ENCODE measurements at regions not wholly inside any gene's neighbourhood (a gene's known extent, or its start where the extent isn't known, plus 50 kb on each side); places are given as distances from the start of the nearest gene placed in this dataset.
A peak's percentile ranks its signal among the peaks of the same experiment; 100 is the strongest.

DNA sequence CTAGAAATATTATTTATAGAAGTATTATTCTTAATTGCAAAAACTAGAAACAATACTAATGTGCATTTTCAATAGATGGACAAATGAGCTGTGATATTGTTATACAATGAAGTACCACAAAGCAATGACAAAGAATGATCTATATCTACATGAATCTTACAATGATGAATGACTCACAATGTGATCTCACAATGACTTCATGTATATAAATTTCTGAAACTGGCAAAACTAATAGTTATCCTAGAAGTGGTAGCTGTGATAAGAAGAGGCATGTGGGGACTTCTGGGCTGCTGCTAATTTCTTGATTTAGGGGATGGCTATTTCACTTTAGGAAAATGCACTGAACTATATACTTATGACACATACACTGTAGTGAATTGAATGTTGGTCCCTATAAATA is 396.0 kb upstream of the ZNF608 start:
- Histone ChIP-seq H3K9ac (ENCODE audit: low read length) (no peak overlapping the region), H3K27ac (ENCODE audit: low read length) (no peak overlapping the region), H3K4me1 (ENCODE audit: insufficient read depth, low read length) (no peaks in the 10 kb centered on the region; the same call in 1 of the 2 replicates), H3K9me2 (replicated peaks; ENCODE audit: low read length) (no peaks in the 10 kb centered on the region), H3K79me2 (ENCODE audit: low read length) (no peaks in the 10 kb centered on the region), H3K9me3 (ENCODE audit: low read length) (no peaks in the 10 kb centered on the region), H2AFZ (ENCODE audit: low read length) (no peak overlapping the region), H3K36me3 (ENCODE audit: low read depth, low read length) (no peaks in the 10 kb centered on the region), H4K20me1 (ENCODE audit: low read length) (no peaks in the 10 kb centered on the region), H3K4me2 (ENCODE audit: low read length) (no peak overlapping the region), H3F3A (ENCODE audit: low read length, unreplicated experiment) (no peaks in the 10 kb centered on the region), H3K27me3 (ENCODE audit: low read length) (no peaks in the 10 kb centered on the region), H3K4me3 (ENCODE audit: low read length) (no peak overlapping the region)
- DNase-seq (peak; percentile 49), ATAC-seq (no peak; the same call in 1 of the 2 replicates)
- POLR2A ChIA-PET (ENCODE audit: unreplicated experiment): no interaction called here
- TF ChIP-seq EZH2 (IDR thresholded peaks at IDR 0.05; ENCODE audit: low read length, unreplicated experiment): no peak
- TF ChIP-seq EZH2phosphoT487 (IDR thresholded peaks at IDR 0.05; ENCODE audit: borderline replicate concordance, low read length): no peak
- TF ChIP-seq, protein P1, sequence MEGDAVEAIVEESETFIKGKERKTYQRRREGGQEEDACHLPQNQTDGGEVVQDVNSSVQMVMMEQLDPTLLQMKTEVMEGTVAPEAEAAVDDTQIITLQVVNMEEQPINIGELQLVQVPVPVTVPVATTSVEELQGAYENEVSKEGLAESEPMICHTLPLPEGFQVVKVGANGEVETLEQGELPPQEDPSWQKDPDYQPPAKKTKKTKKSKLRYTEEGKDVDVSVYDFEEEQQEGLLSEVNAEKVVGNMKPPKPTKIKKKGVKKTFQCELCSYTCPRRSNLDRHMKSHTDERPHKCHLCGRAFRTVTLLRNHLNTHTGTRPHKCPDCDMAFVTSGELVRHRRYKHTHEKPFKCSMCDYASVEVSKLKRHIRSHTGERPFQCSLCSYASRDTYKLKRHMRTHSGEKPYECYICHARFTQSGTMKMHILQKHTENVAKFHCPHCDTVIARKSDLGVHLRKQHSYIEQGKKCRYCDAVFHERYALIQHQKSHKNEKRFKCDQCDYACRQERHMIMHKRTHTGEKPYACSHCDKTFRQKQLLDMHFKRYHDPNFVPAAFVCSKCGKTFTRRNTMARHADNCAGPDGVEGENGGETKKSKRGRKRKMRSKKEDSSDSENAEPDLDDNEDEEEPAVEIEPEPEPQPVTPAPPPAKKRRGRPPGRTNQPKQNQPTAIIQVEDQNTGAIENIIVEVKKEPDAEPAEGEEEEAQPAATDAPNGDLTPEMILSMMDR (conservative IDR thresholded peaks at IDR 0.05; ENCODE audit: low read depth, low read length): no peak
- no TSS peak for BruUV-seq (replicated peaks)
- intact Hi-C loops (cut with micrococcal nuclease): no loop called here
- CTCF ChIA-PET: no interaction called here

DNA sequence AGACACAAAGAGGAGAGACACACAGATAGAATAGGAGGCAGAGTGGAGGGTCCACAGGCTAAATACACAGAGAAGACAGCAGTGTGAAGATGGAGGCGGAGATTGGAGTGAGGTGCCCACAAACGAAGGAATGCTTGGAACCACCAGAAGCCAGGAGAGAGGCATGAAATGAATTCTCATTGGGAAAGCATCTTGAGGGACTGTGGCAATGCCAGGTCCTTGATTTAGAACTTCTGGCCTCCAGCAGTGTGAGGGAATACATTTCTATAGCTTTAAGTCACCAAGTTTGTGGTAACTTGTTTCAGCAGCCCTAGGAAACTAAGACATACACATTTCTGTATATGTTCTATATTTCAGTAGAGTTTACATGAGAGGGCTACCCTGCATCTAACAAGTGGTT is 396.6 kb upstream of the ZNF608 start:
- no peaks in the 10 kb centered on the region for H4K20me1 ChIP-seq (ENCODE audit: low read length)
- DNase-seq (no peak), ATAC-seq (no peak)
- no peaks in the 10 kb centered on the region for H3K9me3 ChIP-seq (ENCODE audit: low read length)
- H3K4me2 ChIP-seq (ENCODE audit: low read length): no peak overlapping the region
- no peaks in the 10 kb centered on the region for H3F3A ChIP-seq (ENCODE audit: low read length, unreplicated experiment)
- POLR2A ChIA-PET (ENCODE audit: unreplicated experiment): no interaction called here
- H2AFZ ChIP-seq (ENCODE audit: low read length): no peak overlapping the region
- no peak overlapping the region for H3K27ac ChIP-seq (ENCODE audit: low read length)
- intact Hi-C loops (cut with micrococcal nuclease): no loop called here
- H3K9ac ChIP-seq (ENCODE audit: low read length): no peak overlapping the region
- H3K27me3 ChIP-seq (ENCODE audit: low read length): no peaks in the 10 kb centered on the region
- no TSS peak for BruUV-seq (replicated peaks)
- CTCF ChIA-PET: no interaction called here
- no peaks in the 10 kb centered on the region for H3K36me3 ChIP-seq (ENCODE audit: low read depth, low read length)
- no peaks in the 10 kb centered on the region; the same call in 1 of the 2 replicates for H3K4me1 ChIP-seq (ENCODE audit: insufficient read depth, low read length)
- H3K9me2 ChIP-seq (replicated peaks; ENCODE audit: low read length): no peaks in the 10 kb centered on the region
- TF ChIP-seq, protein P1 (conservative IDR thresholded peaks at IDR 0.05; ENCODE audit: low read depth, low read length): no peak
- no peak for TF ChIP-seq EZH2 (IDR thresholded peaks at IDR 0.05; ENCODE audit: low read length, unreplicated experiment)
- no peak for TF ChIP-seq EZH2phosphoT487 (IDR thresholded peaks at IDR 0.05; ENCODE audit: borderline replicate concordance, low read length)
- no peaks in the 10 kb centered on the region for H3K79me2 ChIP-seq (ENCODE audit: low read length)
- no peak overlapping the region for H3K4me3 ChIP-seq (ENCODE audit: low read length)

DNA sequence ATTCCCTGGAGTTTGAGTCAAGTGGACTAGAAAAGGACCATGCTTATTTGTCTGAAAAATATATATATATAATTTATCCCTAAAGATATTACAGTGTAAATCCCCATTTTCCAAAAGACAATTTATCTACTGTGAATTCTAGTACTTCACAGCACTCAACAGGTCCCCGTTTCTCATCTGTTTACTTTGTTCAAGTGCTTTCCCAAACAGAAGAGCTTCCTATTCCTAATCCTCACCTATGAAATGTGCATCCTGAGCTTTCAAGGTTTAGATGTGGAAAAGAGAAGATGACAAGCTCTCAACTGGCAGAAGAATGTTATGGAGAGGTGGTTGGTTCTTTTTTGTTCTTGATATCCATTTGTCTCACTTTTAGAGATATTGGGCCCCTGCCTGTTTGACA is 401.6 kb upstream of the ZNF608 start:
- H3K4me2 ChIP-seq (ENCODE audit: low read length): no peak overlapping the region
- H3K9ac ChIP-seq (ENCODE audit: low read length): no peak overlapping the region
- H3K9me2 ChIP-seq (replicated peaks; ENCODE audit: low read length): no peaks in the 10 kb centered on the region
- TF ChIP-seq, protein P1 (conservative IDR thresholded peaks at IDR 0.05; ENCODE audit: low read depth, low read length): no peak
- TF ChIP-seq EZH2 (IDR thresholded peaks at IDR 0.05; ENCODE audit: low read length, unreplicated experiment) (no peak), EZH2phosphoT487 (IDR thresholded peaks at IDR 0.05; ENCODE audit: borderline replicate concordance, low read length) (no peak)
- no peak overlapping the region for H3K4me3 ChIP-seq (ENCODE audit: low read length)
- H3F3A ChIP-seq (ENCODE audit: low read length, unreplicated experiment): no peaks in the 10 kb centered on the region
- CTCF ChIA-PET: no interaction called here
- POLR2A ChIA-PET (ENCODE audit: unreplicated experiment): interaction anchor here (0.7 kb wide), 1 partner anchor 641 kb away, joined by 3 read pairs; no protein-coding TSS in a partner anchor
- ATAC-seq (no peak), DNase-seq (no peak)
- no peaks in the 10 kb centered on the region for H3K9me3 ChIP-seq (ENCODE audit: low read length)
- no peak overlapping the region for H3K27ac ChIP-seq (ENCODE audit: low read length)
- H2AFZ ChIP-seq (ENCODE audit: low read length): no peak overlapping the region
- no peaks in the 10 kb centered on the region for H3K79me2 ChIP-seq (ENCODE audit: low read length)
- intact Hi-C loops (cut with micrococcal nuclease): no loop called here
- no TSS peak for BruUV-seq (replicated peaks)
- no peaks in the 10 kb centered on the region for H4K20me1 ChIP-seq (ENCODE audit: low read length)
- H3K36me3 ChIP-seq (ENCODE audit: low read depth, low read length): no peaks in the 10 kb centered on the region
- H3K4me1 ChIP-seq (ENCODE audit: insufficient read depth, low read length): no peaks in the 10 kb centered on the region
- no peaks in the 10 kb centered on the region for H3K27me3 ChIP-seq (ENCODE audit: low read length)
